ENCODE measurements at regions not wholly inside any gene's neighbourhood (a gene's known extent, or its start where the extent isn't known, plus 50 kb on each side); places are given as distances from the start of the nearest gene placed in this dataset.

DNA sequence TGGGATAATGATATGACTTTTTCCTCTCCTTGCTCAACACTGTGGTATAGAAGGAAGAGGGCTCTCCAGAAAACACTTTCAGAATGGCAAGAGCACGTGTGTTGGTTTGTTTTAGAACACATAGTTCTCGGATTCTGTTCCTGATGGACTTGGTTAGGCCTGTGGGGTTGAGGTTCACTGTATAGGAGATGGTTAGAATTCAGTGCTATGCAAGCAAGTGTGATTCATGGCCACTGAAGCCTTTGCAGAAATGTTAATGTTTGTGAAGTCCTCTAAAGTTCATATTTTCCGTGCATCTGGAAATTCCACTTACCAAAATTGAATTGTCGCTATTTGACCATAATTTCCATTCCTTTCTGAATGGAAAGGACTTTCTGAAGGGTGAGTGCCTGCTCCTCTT lies 233.2 kb upstream of the DDHD1 start:
- no peak for TF ChIP-seq SP1 (IDR thresholded peaks at IDR 0.05)
- TF ChIP-seq TARDBP (IDR thresholded peaks at IDR 0.05): no peak
- no peak for TF ChIP-seq ARNT (IDR thresholded peaks at IDR 0.05)
- no peak for TF ChIP-seq BHLHE40 (IDR thresholded peaks at IDR 0.05; ENCODE audit: borderline replicate concordance)
- no peak for TF ChIP-seq HDGF (IDR thresholded peaks at IDR 0.05; ENCODE audit: borderline replicate concordance)
- TF ChIP-seq, protein P1, sequence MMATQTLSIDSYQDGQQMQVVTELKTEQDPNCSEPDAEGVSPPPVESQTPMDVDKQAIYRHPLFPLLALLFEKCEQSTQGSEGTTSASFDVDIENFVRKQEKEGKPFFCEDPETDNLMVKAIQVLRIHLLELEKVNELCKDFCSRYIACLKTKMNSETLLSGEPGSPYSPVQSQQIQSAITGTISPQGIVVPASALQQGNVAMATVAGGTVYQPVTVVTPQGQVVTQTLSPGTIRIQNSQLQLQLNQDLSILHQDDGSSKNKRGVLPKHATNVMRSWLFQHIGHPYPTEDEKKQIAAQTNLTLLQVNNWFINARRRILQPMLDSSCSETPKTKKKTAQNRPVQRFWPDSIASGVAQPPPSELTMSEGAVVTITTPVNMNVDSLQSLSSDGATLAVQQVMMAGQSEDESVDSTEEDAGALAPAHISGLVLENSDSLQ (IDR thresholded peaks at IDR 0.05): no peak
- TF ChIP-seq ELF4 (IDR thresholded peaks at IDR 0.05): no peak
- no peak for TF ChIP-seq FOXM1 (IDR thresholded peaks at IDR 0.05; ENCODE audit: borderline replicate concordance)
- TF ChIP-seq SUZ12 (IDR thresholded peaks at IDR 0.05): no peak
- TF ChIP-seq CTBP1 (IDR thresholded peaks at IDR 0.05; ENCODE audit: borderline replicate concordance): no peak
- TF ChIP-seq ZNF384 (IDR thresholded peaks at IDR 0.05): no peak
- no peak for TF ChIP-seq NFRKB (IDR thresholded peaks at IDR 0.05)
- no peak for TF ChIP-seq LEF1 (IDR thresholded peaks at IDR 0.05; ENCODE audit: borderline replicate concordance)
- TF ChIP-seq FOXA1 (IDR thresholded peaks at IDR 0.05): no peak

Data from HEK293T (cell line).